22Rv1 (cell line): ENCODE measurements at regions not wholly inside any gene's neighbourhood (a gene's known extent, or its start where the extent isn't known, plus 50 kb on each side); places are given as distances from the start of the nearest gene placed in this dataset.

Experiments
- CTCF ChIP-seq: fragments of 450-650 bp; IDR thresholded peaks from 2 replicates; pipeline ENCODE4 v1.5.1; 2017; ENCODE audit warnings: mild to moderate bottlenecking
- ZFX ChIP-seq: fragments of 450-650 bp; IDR thresholded peaks from 2 replicates; pipeline ENCODE4 v1.6.1; 2017; ENCODE audit warnings: antibody characterized with exemption, borderline replicate concordance

GRCh38 chr12:97985834-97986233, 523.2 kb downstream of the RMST start:
- TF ChIP-seq CTCF: no peak
- TF ChIP-seq ZFX: no peak
